ENCODE measurements at regions not wholly inside any gene's neighbourhood (a gene's known extent, or its start where the extent isn't known, plus 50 kb on each side); places are given as distances from the start of the nearest gene placed in this dataset.
"Not testable (repeated sequence)": the region's sequence is repeated elsewhere in the genome, so short reads cannot be mapped to it uniquely, and the experiment has no call there.

DNA sequence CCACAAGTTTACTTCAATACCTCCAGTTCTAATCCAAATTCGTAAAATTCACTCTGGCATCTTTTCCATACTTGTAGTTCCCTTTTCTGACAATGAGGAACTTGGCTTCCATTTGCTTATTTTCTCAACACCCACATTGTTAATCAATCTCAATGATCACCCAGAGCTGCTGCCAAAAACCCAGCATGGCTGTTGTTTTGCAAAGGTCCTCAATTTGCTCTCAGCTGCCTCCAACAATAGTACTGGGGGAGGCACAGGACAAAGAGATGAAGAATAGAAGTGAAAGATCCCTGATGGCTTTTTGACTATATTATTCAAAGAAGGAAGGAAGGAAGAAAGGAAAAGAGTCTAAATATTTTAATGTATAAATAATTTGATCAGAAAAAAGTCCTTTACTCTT is 847.8 kb downstream of the RAPGEF2 start:
- no peak overlapping the region for H3K27ac ChIP-seq (ENCODE audit: control insufficient read depth, insufficient read depth, low read length)
- dilution Hi-C loops (cut with MboI; ENCODE audit: extremely low pct_ligation_motif_present, low sequenced_read_pairs), result no loop called here
- peaks cover 0 to 2% of the 10 kb centered on the region in 2 experiments for H3K36me3 ChIP-seq (ENCODE audit: control insufficient read depth in 2 of 2, extremely low read depth in 1 of 2, insufficient read depth in 2 of 2, low read length in 2 of 2)
- no peak overlapping the region for H3K4me2 ChIP-seq (ENCODE audit: control insufficient read depth, extremely low read depth, insufficient read depth, low read depth, low read length)
- no peaks in the 10 kb centered on the region for H4K20me1 ChIP-seq (ENCODE audit: control insufficient read depth, extremely low read depth, insufficient read depth, low read length)
- no peak overlapping the region for H2AFZ ChIP-seq (ENCODE audit: control insufficient read depth, low read length)
- no peaks in the 10 kb centered on the region for H3K4me1 ChIP-seq (ENCODE audit: control insufficient read depth, extremely low read depth, insufficient read depth, low read length)
- TF ChIP-seq EZH2 (IDR thresholded peaks at IDR 0.05; ENCODE audit: low read length), result no peak
- TF ChIP-seq, protein P1, sequence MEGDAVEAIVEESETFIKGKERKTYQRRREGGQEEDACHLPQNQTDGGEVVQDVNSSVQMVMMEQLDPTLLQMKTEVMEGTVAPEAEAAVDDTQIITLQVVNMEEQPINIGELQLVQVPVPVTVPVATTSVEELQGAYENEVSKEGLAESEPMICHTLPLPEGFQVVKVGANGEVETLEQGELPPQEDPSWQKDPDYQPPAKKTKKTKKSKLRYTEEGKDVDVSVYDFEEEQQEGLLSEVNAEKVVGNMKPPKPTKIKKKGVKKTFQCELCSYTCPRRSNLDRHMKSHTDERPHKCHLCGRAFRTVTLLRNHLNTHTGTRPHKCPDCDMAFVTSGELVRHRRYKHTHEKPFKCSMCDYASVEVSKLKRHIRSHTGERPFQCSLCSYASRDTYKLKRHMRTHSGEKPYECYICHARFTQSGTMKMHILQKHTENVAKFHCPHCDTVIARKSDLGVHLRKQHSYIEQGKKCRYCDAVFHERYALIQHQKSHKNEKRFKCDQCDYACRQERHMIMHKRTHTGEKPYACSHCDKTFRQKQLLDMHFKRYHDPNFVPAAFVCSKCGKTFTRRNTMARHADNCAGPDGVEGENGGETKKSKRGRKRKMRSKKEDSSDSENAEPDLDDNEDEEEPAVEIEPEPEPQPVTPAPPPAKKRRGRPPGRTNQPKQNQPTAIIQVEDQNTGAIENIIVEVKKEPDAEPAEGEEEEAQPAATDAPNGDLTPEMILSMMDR (optimal IDR thresholded peaks at IDR 0.05 in 1 of 3, IDR thresholded peaks at IDR 0.05 in 1 of 3, conservative IDR thresholded peaks at IDR 0.05 in 1 of 3; ENCODE audit: extremely low read depth in 1 of 3, insufficient read depth in 2 of 3, low read length in 3 of 3), result no peak
- no peak overlapping the region for H3K4me3 ChIP-seq (ENCODE audit: control insufficient read depth in 2 of 3, extremely low read depth in 1 of 3, insufficient read depth in 2 of 3, low read depth in 1 of 3, low read length in 3 of 3)
- FAIRE-seq (no peak), DNase-seq (ENCODE audit: low read depth, low spot score) (no peak)
- no peak overlapping the region for H3K9ac ChIP-seq (ENCODE audit: control insufficient read depth, extremely low read depth, insufficient read depth, low read length)
- no peaks in the 10 kb centered on the region for H3K9me1 ChIP-seq (ENCODE audit: control insufficient read depth, extremely low read depth, insufficient read depth, low read length)
- H3K9me3 ChIP-seq (ENCODE audit: control insufficient read depth, low read depth, low read length), result no peaks in the 10 kb centered on the region
- H3K79me2 ChIP-seq (ENCODE audit: control insufficient read depth, insufficient read depth, low read length), result no peaks in the 10 kb centered on the region
- H3K27me3 ChIP-seq (ENCODE audit: control insufficient read depth, extremely low read depth, insufficient read depth, low read length), result no peaks in the 10 kb centered on the region

DNA sequence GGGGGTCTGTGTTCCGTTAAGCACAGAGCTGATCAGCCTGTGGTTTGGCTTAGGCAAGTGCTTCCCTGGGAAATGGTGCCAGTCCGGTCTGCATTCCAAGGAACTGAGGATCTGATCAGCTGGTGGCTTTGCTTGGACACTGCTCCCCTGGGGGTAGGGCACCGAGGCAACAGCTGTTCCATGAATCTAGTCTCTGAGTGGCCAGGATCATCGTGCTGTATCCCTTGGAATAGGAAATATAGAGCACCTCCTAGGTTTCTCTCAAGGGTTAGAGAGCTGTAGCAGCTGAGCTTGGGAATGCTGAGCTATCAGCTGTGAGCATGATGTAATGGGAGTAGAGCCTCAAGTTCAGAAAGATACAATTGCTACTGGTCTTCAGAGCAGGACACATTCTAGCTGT is 863.9 kb downstream of the RAPGEF2 start:
- TF ChIP-seq EZH2 (IDR thresholded peaks at IDR 0.05; ENCODE audit: low read length), result no peak
- TF ChIP-seq, protein P1 (optimal IDR thresholded peaks at IDR 0.05 in 1 of 3, IDR thresholded peaks at IDR 0.05 in 1 of 3, conservative IDR thresholded peaks at IDR 0.05 in 1 of 3; ENCODE audit: extremely low read depth in 1 of 3, insufficient read depth in 2 of 3, low read length in 3 of 3), result no peak
- Histone ChIP-seq H3K9ac (ENCODE audit: control insufficient read depth, extremely low read depth, insufficient read depth, low read length) (no peak overlapping the region), H3K9me3 (ENCODE audit: control insufficient read depth, low read depth, low read length) (no peaks in the 10 kb centered on the region), H3K4me3 (ENCODE audit: control insufficient read depth in 2 of 3, extremely low read depth in 1 of 3, insufficient read depth in 2 of 3, low read depth in 1 of 3, low read length in 3 of 3) (no peak overlapping the region), H3K9me1 (ENCODE audit: control insufficient read depth, extremely low read depth, insufficient read depth, low read length) (no peaks in the 10 kb centered on the region), H3K4me1 (ENCODE audit: control insufficient read depth, extremely low read depth, insufficient read depth, low read length) (no peaks in the 10 kb centered on the region), H3K4me2 (ENCODE audit: control insufficient read depth, extremely low read depth, insufficient read depth, low read depth, low read length) (no peak overlapping the region), H3K27ac (ENCODE audit: control insufficient read depth, insufficient read depth, low read length) (no peak overlapping the region), H2AFZ (ENCODE audit: control insufficient read depth, low read length) (no peak overlapping the region), H3K27me3 (ENCODE audit: control insufficient read depth, extremely low read depth, insufficient read depth, low read length) (no peaks in the 10 kb centered on the region), H4K20me1 (ENCODE audit: control insufficient read depth, extremely low read depth, insufficient read depth, low read length) (no peaks in the 10 kb centered on the region), H3K36me3 (ENCODE audit: control insufficient read depth in 2 of 2, extremely low read depth in 1 of 2, insufficient read depth in 2 of 2, low read length in 2 of 2) (no peaks in the 10 kb centered on the region), H3K79me2 (ENCODE audit: control insufficient read depth, insufficient read depth, low read length) (no peaks in the 10 kb centered on the region)
- dilution Hi-C loops (cut with MboI; ENCODE audit: extremely low pct_ligation_motif_present, low sequenced_read_pairs), result no loop called here
- FAIRE-seq, result no peak
- DNase-seq (ENCODE audit: low read depth, low spot score), result no peak

DNA sequence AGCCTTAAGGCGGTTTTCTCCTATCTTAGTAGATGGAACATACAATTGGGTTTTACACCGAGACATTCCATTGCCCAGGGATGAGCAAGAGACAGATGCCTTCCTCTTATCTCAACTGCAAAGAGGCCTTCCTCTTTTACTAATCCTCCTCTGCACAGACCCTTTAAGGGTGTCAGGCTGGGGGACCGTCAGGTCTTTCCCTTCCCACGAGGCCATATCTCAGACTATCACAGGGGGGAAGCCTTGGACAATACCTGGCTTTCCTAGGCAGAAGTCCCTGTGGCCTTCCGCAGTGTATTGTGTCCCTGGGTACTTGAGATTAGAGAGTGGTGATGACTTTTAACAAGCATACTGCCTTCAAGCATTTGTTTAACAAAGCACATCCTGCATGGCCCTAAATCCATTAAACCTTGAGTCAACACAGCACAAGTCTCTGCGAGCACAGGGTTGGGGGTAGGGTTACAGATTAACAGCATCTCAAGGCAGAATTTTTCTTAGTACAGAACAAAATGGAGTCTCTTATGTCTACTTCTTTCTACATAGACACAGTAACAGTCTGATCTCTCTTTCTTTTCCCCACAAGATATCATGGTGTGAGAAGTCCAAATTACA is 874.1 kb downstream of the RAPGEF2 start:
- H4K20me1 ChIP-seq (ENCODE audit: control insufficient read depth, extremely low read depth, insufficient read depth, low read length); FAIRE-seq; H3K27me3 ChIP-seq (ENCODE audit: control insufficient read depth, extremely low read depth, insufficient read depth, low read length); H3K4me2 ChIP-seq (ENCODE audit: control insufficient read depth, extremely low read depth, insufficient read depth, low read depth, low read length); dilution Hi-C loops (cut with MboI; ENCODE audit: extremely low pct_ligation_motif_present, low sequenced_read_pairs); DNase-seq (ENCODE audit: low read depth, low spot score); H3K9me1 ChIP-seq (ENCODE audit: control insufficient read depth, extremely low read depth, insufficient read depth, low read length); H3K27ac ChIP-seq (ENCODE audit: control insufficient read depth, insufficient read depth, low read length); H3K4me1 ChIP-seq (ENCODE audit: control insufficient read depth, extremely low read depth, insufficient read depth, low read length); H3K79me2 ChIP-seq (ENCODE audit: control insufficient read depth, insufficient read depth, low read length); H3K4me3 ChIP-seq (ENCODE audit: control insufficient read depth in 2 of 3, extremely low read depth in 1 of 3, insufficient read depth in 2 of 3, low read depth in 1 of 3, low read length in 3 of 3); H2AFZ ChIP-seq (ENCODE audit: control insufficient read depth, low read length); H3K9ac ChIP-seq (ENCODE audit: control insufficient read depth, extremely low read depth, insufficient read depth, low read length); H3K9me3 ChIP-seq (ENCODE audit: control insufficient read depth, low read depth, low read length); H3K36me3 ChIP-seq (ENCODE audit: control insufficient read depth in 2 of 2, extremely low read depth in 1 of 2, insufficient read depth in 2 of 2, low read length in 2 of 2): not testable (repeated sequence)

Measured in keratinocyte (primary cell).